Mesendoderm (in vitro differentiated cells): ENCODE measurements at regions not wholly inside any gene's neighbourhood (a gene's known extent, or its start where the extent isn't known, plus 50 kb on each side); places are given as distances from the start of the nearest gene placed in this dataset.

Experiments used
- DNase-seq: peaks from one replicate; pipeline ENCODE4 v3.0.0; 2013
- H2AK5ac ChIP-seq: 2 replicates; pipeline ENCODE4 v1.6.1; 2013; ENCODE audit warnings: low read length, inconsistent platforms
- H2BK120ac ChIP-seq: 2 replicates; pipeline ENCODE4 v1.6.1; 2013; ENCODE audit warnings: low read depth, mild to moderate bottlenecking, low read length, moderate library complexity, mixed read lengths
- H2BK15ac ChIP-seq: replicated peaks from 2 replicates; pipeline ENCODE4 v1.6.1; 2013; ENCODE audit warnings: low read depth, mild to moderate bottlenecking, moderate library complexity
- H2BK5ac ChIP-seq: 2 replicates; pipeline ENCODE4 v1.6.1; 2013; ENCODE audit warnings: low read length, inconsistent platforms
- H3K18ac ChIP-seq: 2 replicates; pipeline ENCODE4 v1.6.1; 2013; ENCODE audit warnings: mild to moderate bottlenecking, low read length, mixed read lengths
- H3K23ac ChIP-seq: one replicate; pipeline ENCODE4 v1.6.1; 2013; ENCODE audit warnings: low read length
- H3K27ac ChIP-seq: 2 replicates; pipeline ENCODE4 v1.5.1; 2013; ENCODE audit warnings: low read depth, mild to moderate bottlenecking, inconsistent platforms, low read length, moderate library complexity
- H3K27me3 ChIP-seq: 2 replicates; pipeline ENCODE4 v1.6.1; 2013; ENCODE audit warnings: low read length, control low read depth, mild to moderate bottlenecking, inconsistent platforms; ENCODE audit not compliant: insufficient read depth, poor library complexity
- H3K36me3 ChIP-seq: 2 replicates; pipeline ENCODE4 v1.6.1; 2013; ENCODE audit warnings: low read length, inconsistent platforms; ENCODE audit not compliant: control insufficient read depth, insufficient read depth
- H3K4ac ChIP-seq: one replicate; pipeline ENCODE4 v1.6.1; 2013; ENCODE audit warnings: low read depth, mild to moderate bottlenecking, low read length, moderate library complexity
- H3K4me1 ChIP-seq: 2 replicates; pipeline ENCODE4 v1.6.1; 2013; ENCODE audit warnings: low read depth, low read length, inconsistent platforms; ENCODE audit not compliant: control insufficient read depth
- H3K4me2 ChIP-seq: 2 replicates; pipeline ENCODE4 v1.6.1; 2013; ENCODE audit warnings: low read length
- H3K4me3 ChIP-seq: 2 replicates; pipeline ENCODE4 v1.5.1; 2013; ENCODE audit warnings: mild to moderate bottlenecking, low read length
- H3K56ac ChIP-seq: one replicate; pipeline ENCODE4 v1.6.1; 2013; ENCODE audit warnings: low read length
- H3K79me1 ChIP-seq: 2 replicates; pipeline ENCODE4 v1.6.1; 2013; ENCODE audit warnings: low read length, inconsistent platforms
- H3K79me2 ChIP-seq: 2 replicates; pipeline ENCODE4 v1.6.1; 2013; ENCODE audit warnings: mild to moderate bottlenecking, low read length; ENCODE audit not compliant: control insufficient read depth, insufficient read depth
- H3K9ac ChIP-seq: 2 replicates; pipeline ENCODE4 v1.6.1; 2013; ENCODE audit warnings: low read length, inconsistent platforms
- H4K5ac ChIP-seq: one replicate; pipeline ENCODE4 v1.6.1; 2013; ENCODE audit warnings: low read length
- H4K8ac ChIP-seq: one replicate; pipeline ENCODE4 v1.6.1; 2013; ENCODE audit warnings: low read depth, mild to moderate bottlenecking, control low read depth, low read length, moderate library complexity
- WGBS: extraction: QIAGEN DNeasy Blood & Tissue Kit; methylation state at CpG from one replicate; pipeline ENCODE4 v1.1.7; 2013; ENCODE audit warnings: low lambda C conversion rate, missing lambda C conversion rate; ENCODE audit not compliant: insufficient coverage; ENCODE audit errors: extremely low coverage; 5-methylcytosine and 5-hydroxymethylcytosine counted together

- no peak overlapping the region for H4K8ac ChIP-seq
- no peaks in the 10 kb centered on the region for H3K4me1 ChIP-seq
- H3K27me3 ChIP-seq = no peaks in the 10 kb centered on the region
- H4K5ac ChIP-seq = no peak overlapping the region
- no peak overlapping the region for H2BK5ac ChIP-seq
- no peak overlapping the region for H3K18ac ChIP-seq
- no peak overlapping the region for H3K9ac ChIP-seq
- no peak overlapping the region for H3K23ac ChIP-seq
- H3K4me2 ChIP-seq = no peak overlapping the region
- no peak overlapping the region for H3K4ac ChIP-seq
- no peak overlapping the region for H2AK5ac ChIP-seq
- DNase-seq = no peak
- H3K36me3 ChIP-seq = no peaks in the 10 kb centered on the region
- WGBS = no CpG with 5 or more reads among the region's 9 CpGs
- no peaks in the 10 kb centered on the region for H3K79me2 ChIP-seq
- no peak overlapping the region for H2BK120ac ChIP-seq
- H3K79me1 ChIP-seq = no peaks in the 10 kb centered on the region
- no peak overlapping the region for H2BK15ac ChIP-seq
- no peak overlapping the region for H3K56ac ChIP-seq
- H3K27ac ChIP-seq = no peak overlapping the region
- no peak overlapping the region for H3K4me3 ChIP-seq
Measured at GRCh38 chr7:33685503-33685902, 219.8 kb upstream of the BMPER start.

GRCh38 chr7:33685981-33686683 lies 219.2 kb upstream of the BMPER start:
- Histone ChIP-seq H3K4me1 (no peaks in the 10 kb centered on the region), H3K9ac (no peak overlapping the region), H3K79me2 (no peaks in the 10 kb centered on the region), H3K79me1 (no peaks in the 10 kb centered on the region), H3K4ac (no peak overlapping the region), H2BK5ac (no peak overlapping the region), H3K4me3 (no peak overlapping the region), H3K23ac (no peak overlapping the region), H4K5ac (no peak overlapping the region), H3K4me2 (no peak overlapping the region), H2AK5ac (no peak overlapping the region), H4K8ac (no peak overlapping the region), H3K36me3 (no peaks in the 10 kb centered on the region), H3K56ac (no peak overlapping the region), H2BK120ac (no peak overlapping the region), H3K27me3 (no peaks in the 10 kb centered on the region), H2BK15ac (no peak overlapping the region), H3K18ac (no peak overlapping the region), H3K27ac (no peak overlapping the region)
- peak; percentile 31 for DNase-seq
- no CpG with 5 or more reads among the region's 17 CpGs for WGBS

- Histone ChIP-seq H3K9ac (no peak overlapping the region), H3K4me2 (no peak overlapping the region), H3K56ac (no peak overlapping the region), H4K8ac (no peak overlapping the region), H3K79me2 (no peaks in the 10 kb centered on the region), H3K4ac (no peak overlapping the region), H3K79me1 (no peaks in the 10 kb centered on the region), H3K18ac (no peak overlapping the region), H3K27me3 (no peaks in the 10 kb centered on the region), H3K36me3 (no peaks in the 10 kb centered on the region), H2BK5ac (no peak overlapping the region), H3K27ac (no peak overlapping the region), H3K4me3 (no peak overlapping the region), H2BK15ac (no peak overlapping the region), H3K4me1 (no peaks in the 10 kb centered on the region), H2BK120ac (no peak overlapping the region), H3K23ac (no peak overlapping the region), H2AK5ac (no peak overlapping the region), H4K5ac (no peak overlapping the region)
- DNase-seq = no peak
- no CpG with 5 or more reads among the region's 3 CpGs for WGBS
Measured at GRCh38 chr7:33687625-33688024, 217.7 kb upstream of the BMPER start.

DNA sequence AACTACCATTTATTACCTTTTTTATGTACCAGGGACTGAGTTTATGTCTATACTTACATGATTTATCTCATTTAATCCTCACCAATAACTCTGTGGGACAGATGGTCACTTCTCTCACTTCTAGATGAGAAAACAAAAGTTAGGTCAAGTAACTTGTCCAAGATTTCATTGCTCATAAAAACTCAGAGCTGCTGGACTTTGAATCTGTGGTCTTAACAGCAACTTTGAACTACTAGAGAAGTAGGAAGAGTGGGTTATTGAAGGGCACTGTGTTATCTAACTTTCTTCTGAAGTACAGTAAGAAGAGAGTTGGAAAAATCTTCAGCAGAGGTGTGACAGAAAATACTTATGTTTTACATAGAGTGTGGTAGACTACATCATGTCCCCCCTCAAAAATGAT lies 214.2 kb upstream of the BMPER start:
- Histone ChIP-seq H2AK5ac (no peak overlapping the region), H3K79me1 (no peaks in the 10 kb centered on the region), H3K36me3 (no peaks in the 10 kb centered on the region), H3K4me3 (no peak overlapping the region), H3K23ac (no peak overlapping the region), H3K27ac (no peak overlapping the region), H3K27me3 (no peaks in the 10 kb centered on the region), H3K4me2 (no peak overlapping the region), H3K9ac (no peak overlapping the region), H3K4me1 (no peaks in the 10 kb centered on the region), H3K18ac (no peak overlapping the region), H4K5ac (no peak overlapping the region), H2BK5ac (no peak overlapping the region), H2BK15ac (no peak overlapping the region), H3K79me2 (no peaks in the 10 kb centered on the region), H2BK120ac (no peak overlapping the region), H4K8ac (no peak overlapping the region), H3K56ac (no peak overlapping the region), H3K4ac (no peak overlapping the region)
- no peak for DNase-seq

DNA sequence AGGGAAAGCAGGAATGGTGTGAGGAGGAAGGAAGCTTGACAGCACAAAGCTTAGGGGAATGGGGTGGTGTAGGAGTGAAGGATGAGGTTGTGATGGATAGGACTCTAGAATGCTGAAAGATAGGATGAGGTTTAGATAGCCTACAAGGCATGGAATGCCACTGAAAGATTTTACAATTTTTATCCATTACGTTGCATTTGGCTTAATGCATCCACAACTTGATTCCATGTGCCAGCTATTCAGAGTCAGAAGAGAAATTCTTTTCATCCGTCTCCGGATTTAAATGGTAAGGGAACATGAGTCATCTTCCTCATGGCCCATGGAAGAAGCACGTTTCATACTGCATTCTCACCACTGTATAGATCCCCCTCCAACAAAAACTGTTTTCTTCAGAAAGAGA lies 212.4 kb upstream of the BMPER start:
- H3K18ac ChIP-seq = no peak overlapping the region
- H3K9ac ChIP-seq = no peak overlapping the region
- DNase-seq = no peak
- no CpG with 5 or more reads among the region's 4 CpGs for WGBS
- H3K4me3 ChIP-seq = no peak overlapping the region
- H4K5ac ChIP-seq = no peak overlapping the region
- no peaks in the 10 kb centered on the region for H3K27me3 ChIP-seq
- no peak overlapping the region for H3K56ac ChIP-seq
- H3K36me3 ChIP-seq = no peaks in the 10 kb centered on the region
- no peak overlapping the region for H3K4ac ChIP-seq
- H3K23ac ChIP-seq = no peak overlapping the region
- no peak overlapping the region for H2AK5ac ChIP-seq
- H4K8ac ChIP-seq = no peak overlapping the region
- H3K4me2 ChIP-seq = no peak overlapping the region
- H3K4me1 ChIP-seq = no peaks in the 10 kb centered on the region
- no peaks in the 10 kb centered on the region for H3K79me2 ChIP-seq
- no peak overlapping the region for H3K27ac ChIP-seq
- H3K79me1 ChIP-seq = no peaks in the 10 kb centered on the region
- no peak overlapping the region for H2BK120ac ChIP-seq
- H2BK15ac ChIP-seq = no peak overlapping the region
- no peak overlapping the region for H2BK5ac ChIP-seq

GRCh38 chr7:33694006-33694405 lies 211.3 kb upstream of the BMPER start:
- Histone ChIP-seq H4K8ac (no peak overlapping the region), H4K5ac (no peak overlapping the region), H3K79me2 (no peaks in the 10 kb centered on the region), H3K27me3 (no peaks in the 10 kb centered on the region), H3K4me3 (no peak overlapping the region), H3K9ac (no peak overlapping the region), H2AK5ac (no peak overlapping the region), H3K4me2 (no peak overlapping the region), H3K36me3 (no peaks in the 10 kb centered on the region), H3K79me1 (no peaks in the 10 kb centered on the region), H3K18ac (no peak overlapping the region), H3K56ac (no peak overlapping the region), H3K4me1 (no peaks in the 10 kb centered on the region), H3K27ac (no peak overlapping the region), H3K23ac (no peak overlapping the region), H2BK15ac (no peak overlapping the region), H3K4ac (no peak overlapping the region), H2BK5ac (no peak overlapping the region), H2BK120ac (no peak overlapping the region)
- DNase-seq = no peak
- no CpG with 5 or more reads among the region's 2 CpGs for WGBS
